Caco-2 (cell line): ENCODE measurements at regions not wholly inside any gene's neighbourhood (a gene's known extent, or its start where the extent isn't known, plus 50 kb on each side); places are given as distances from the start of the nearest gene placed in this dataset.

Experiments
- BruUV-seq: library from RNA; stranded (reverse); fragments of 400-500 nt; replicated peaks from 2 replicates; lab custom pipeline; 2021; lab: Mats Ljungman, UMichigan
- CTCF ChIA-PET: fragments of 300-600 bp; sonication (Branson Sonifier 250); formaldehyde crosslinking; loops from one replicate; lab custom pipeline; 2022; ENCODE audit warnings: antibody characterized with exemption; lab: Charles Lee
- POLR2A ChIA-PET: fragments of 300-600 bp; sonication (Branson Sonifier 250); formaldehyde crosslinking; loops from one replicate; lab custom pipeline; 2022; ENCODE audit warnings: antibody characterized with exemption; lab: Charles Lee
- DNase-seq, 2 experiments: peaks; one replicate each; pipeline versions ENCODE4 v3.0.0 to v3.0.0-alpha.2; 2020 to 2022
- H3K27me3 ChIP-seq: replicated peaks from 2 replicates; pipeline ENCODE4 v1.6.0; 2011; ENCODE audit warnings: low read length; ENCODE audit not compliant: control insufficient read depth, insufficient read depth
- H3K36me3 ChIP-seq: 2 replicates; pipeline ENCODE4 v1.5.1; 2011; ENCODE audit warnings: low read length; ENCODE audit not compliant: control insufficient read depth, insufficient read depth
- H3K4me1 ChIP-seq: fragments of 250-450 bp; sonication (Bioruptor Pico); 2 replicates; pipeline ENCODE4 v1.5.1; 2020; ENCODE audit warnings: mild to moderate bottlenecking
- H3K4me3 ChIP-seq: 2 replicates; pipeline ENCODE4 v1.5.1; 2011; ENCODE audit warnings: low read depth, mild to moderate bottlenecking, control low read depth, low read length
- H3K9me3 ChIP-seq: fragments of 250-450 bp; sonication (Bioruptor Pico); 2 replicates; pipeline ENCODE4 v1.5.1; 2020; ENCODE audit warnings: mild to moderate bottlenecking, moderate library complexity
- H3K27ac Mint-ChIP-seq: one replicate; pipeline ENCODE4 v1.8.0; 2022; ENCODE audit warnings: mixed read lengths; ENCODE audit not compliant: unreplicated experiment
- H3K27me3 Mint-ChIP-seq: one replicate; pipeline ENCODE4 v1.8.0; 2022; ENCODE audit warnings: mixed read lengths; ENCODE audit not compliant: insufficient read depth, unreplicated experiment
- H3K36me3 Mint-ChIP-seq: one replicate; pipeline ENCODE4 v1.8.0; 2022; ENCODE audit warnings: mild to moderate bottlenecking, mixed read lengths; ENCODE audit not compliant: insufficient read depth, unreplicated experiment
- H3K4me1 Mint-ChIP-seq: one replicate; pipeline ENCODE4 v1.8.0; 2022; ENCODE audit warnings: low read depth, mixed read lengths; ENCODE audit not compliant: unreplicated experiment
- H3K4me3 Mint-ChIP-seq: one replicate; pipeline ENCODE4 v1.8.0; 2022; ENCODE audit warnings: mild to moderate bottlenecking, moderate library complexity, mixed read lengths; ENCODE audit not compliant: unreplicated experiment
- H3K9me3 Mint-ChIP-seq: one replicate; pipeline ENCODE4 v1.8.0; 2022; ENCODE audit warnings: mixed read lengths; ENCODE audit not compliant: unreplicated experiment
- CTCF ChIP-seq, 2 experiments: fragments of 200-600 bp in 1 of 2; IDR thresholded peaks; 1 replicate in 1 of 2; 2 replicates in 1 of 2; pipeline versions ENCODE4 v1.5.1 to v1.8.0; 2011 to 2022; ENCODE audit warnings: antibody characterized with exemption in 1 of 2, control low read depth in 1 of 2, inconsistent platforms in 1 of 2, low read depth in 1 of 2, low read length in 1 of 2, mild to moderate bottlenecking in 1 of 2, moderate library complexity in 1 of 2; ENCODE audit not compliant: insufficient read depth in 1 of 2, severe bottlenecking in 1 of 2, unreplicated experiment in 1 of 2
- intact Hi-C: fragments of 100-400 bp; cut with micrococcal nuclease; formaldehyde crosslinking; loops from one replicate; pipeline ENCODE4 v1.10.0; 2022; ENCODE audit not compliant: unreplicated experiment

- H3K27ac Mint-ChIP-seq: no peak overlapping the region
- no peaks in the 10 kb centered on the region for H3K4me1 ChIP-seq
- H3K9me3 Mint-ChIP-seq: no peaks in the 10 kb centered on the region
- H3K4me3 Mint-ChIP-seq: no peak overlapping the region
- H3K9me3 ChIP-seq: no peaks in the 10 kb centered on the region
- peaks cover 11% of the 10 kb centered on the region for H3K4me1 Mint-ChIP-seq
- H3K36me3 ChIP-seq: no peaks in the 10 kb centered on the region
- ChIA-PET CTCF (interaction anchor here (1.1 kb wide), 1 partner anchor 16 kb away, joined by 3 read pairs; no protein-coding TSS in a partner anchor), POLR2A (no interaction called here)
- no peaks in the 10 kb centered on the region for H3K36me3 Mint-ChIP-seq
- no peak overlapping the region for H3K4me3 ChIP-seq
- H3K27me3 ChIP-seq: no peaks in the 10 kb centered on the region
- intact Hi-C loops: loop anchor here (5.0 kb wide), 1 partner anchor 37 kb away; no protein-coding TSS in a partner anchor
- no peaks in the 10 kb centered on the region for H3K27me3 Mint-ChIP-seq
- no peak for DNase-seq
- BruUV-seq: no TSS peak
- TF ChIP-seq CTCF (IDR thresholded peaks at IDR 0.05; ENCODE audit: insufficient read depth in 1 of 2, low read depth in 1 of 2, low read length in 1 of 2, severe bottlenecking in 1 of 2, unreplicated experiment in 1 of 2): no peak
Measured at GRCh38 chr15:94075349-94075748, 156.0 kb upstream of the MCTP2 start.

GRCh38 chr15:94070356-94071295 lies 160.7 kb upstream of the MCTP2 start:
- Mint-ChIP-seq H3K4me3 (no peak overlapping the region), H3K27ac (no peak overlapping the region), H3K4me1 (peaks cover 6% of the 10 kb centered on the region), H3K27me3 (no peaks in the 10 kb centered on the region), H3K9me3 (no peaks in the 10 kb centered on the region), H3K36me3 (no peaks in the 10 kb centered on the region)
- BruUV-seq: no TSS peak
- ChIA-PET CTCF (no interaction called here), POLR2A (no interaction called here)
- Histone ChIP-seq H3K36me3 (no peaks in the 10 kb centered on the region), H3K9me3 (peaks cover 8% of the 10 kb centered on the region), H3K27me3 (no peaks in the 10 kb centered on the region), H3K4me3 (no peak overlapping the region), H3K4me1 (no peaks in the 10 kb centered on the region)
- TF ChIP-seq CTCF (IDR thresholded peaks at IDR 0.05; ENCODE audit: insufficient read depth in 1 of 2, low read depth in 1 of 2, low read length in 1 of 2, severe bottlenecking in 1 of 2, unreplicated experiment in 1 of 2): no peak
- intact Hi-C loops: no loop called here
- no peak for DNase-seq

- Mint-ChIP-seq H3K4me1 (peaks cover 6% of the 10 kb centered on the region), H3K27ac (no peak overlapping the region), H3K9me3 (peaks cover 1% of the 10 kb centered on the region), H3K36me3 (no peaks in the 10 kb centered on the region), H3K4me3 (no peak overlapping the region), H3K27me3 (no peaks in the 10 kb centered on the region)
- intact Hi-C loops: no loop called here
- Histone ChIP-seq H3K4me3 (no peak overlapping the region), H3K4me1 (no peaks in the 10 kb centered on the region), H3K36me3 (no peaks in the 10 kb centered on the region), H3K9me3 (peaks cover 8% of the 10 kb centered on the region), H3K27me3 (no peaks in the 10 kb centered on the region)
- TF ChIP-seq CTCF (IDR thresholded peaks at IDR 0.05; ENCODE audit: insufficient read depth in 1 of 2, low read depth in 1 of 2, low read length in 1 of 2, severe bottlenecking in 1 of 2, unreplicated experiment in 1 of 2): no peak
- no TSS peak for BruUV-seq
- no peak for DNase-seq
- POLR2A ChIA-PET: no interaction called here
- CTCF ChIA-PET: no interaction called here
Measured at GRCh38 chr15:94069844-94070243, 161.5 kb upstream of the MCTP2 start.
